Erythroblast (primary cell): ENCODE measurements at regions not wholly inside any gene's neighbourhood (a gene's known extent, or its start where the extent isn't known, plus 50 kb on each side); places are given as distances from the start of the nearest gene placed in this dataset.
"Not testable (repeated sequence)": the region's sequence is repeated elsewhere in the genome, so short reads cannot be mapped to it uniquely, and the experiment has no call there.

ENCODE experiments used
- DNase-seq, 2 experiments: peaks; one replicate each; lab custom pipeline; 2025; lab: John Stamatoyannopoulos, UW
- GATA1 ChIP-seq: IDR thresholded peaks from 2 replicates; pipeline ENCODE4 v1.6.1; 2011; ENCODE audit warnings: low read depth, mild to moderate bottlenecking, control low read depth, low read length, moderate library complexity
- POLR2A ChIP-seq: IDR thresholded peaks from 2 replicates; pipeline ENCODE4 v1.6.1; 2011; ENCODE audit warnings: mild to moderate bottlenecking, low read length

DNA sequence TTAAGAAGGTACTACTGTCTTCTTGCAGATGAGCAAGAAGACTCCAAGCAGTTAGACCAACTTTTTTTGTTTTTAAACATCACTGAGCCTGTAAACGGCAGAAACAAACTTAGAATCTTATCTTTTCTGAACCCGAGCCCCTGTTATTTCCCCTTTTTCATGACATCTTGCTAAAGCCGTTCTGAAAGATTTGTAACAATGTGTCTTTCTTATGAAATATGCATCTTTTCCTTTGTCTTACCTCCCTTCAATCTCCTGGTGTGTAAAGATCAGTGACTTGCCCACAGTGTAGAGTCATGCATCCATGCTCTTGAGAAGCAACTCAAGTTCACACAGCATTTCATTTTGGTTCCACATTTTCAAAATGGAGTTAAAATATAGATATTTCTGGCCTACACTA is 288.8 kb upstream of the CELF4 start:
- no peak for TF ChIP-seq POLR2A
- TF ChIP-seq GATA1: no peak
- no peak for DNase-seq

DNA sequence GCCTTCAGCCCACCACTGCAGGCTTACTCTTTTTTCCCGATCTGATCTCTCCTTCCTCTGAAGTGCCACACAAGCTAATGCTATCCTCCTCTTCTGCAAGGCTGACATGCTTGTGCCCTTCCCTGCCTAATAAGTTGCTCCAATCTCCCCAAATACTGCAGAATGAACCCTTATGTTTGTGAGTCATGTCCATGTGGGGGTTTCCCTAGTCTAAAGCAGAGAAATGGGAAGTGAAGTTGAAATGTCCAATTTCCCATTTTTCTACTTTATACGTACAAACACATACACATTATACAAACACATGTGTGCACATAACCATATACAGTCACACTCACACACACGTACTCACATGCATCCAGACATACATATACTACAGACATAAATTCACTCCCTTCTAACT is 288.1 kb upstream of the CELF4 start:
- no peak for DNase-seq
- TF ChIP-seq GATA1: no peak
- TF ChIP-seq POLR2A: no peak

DNA sequence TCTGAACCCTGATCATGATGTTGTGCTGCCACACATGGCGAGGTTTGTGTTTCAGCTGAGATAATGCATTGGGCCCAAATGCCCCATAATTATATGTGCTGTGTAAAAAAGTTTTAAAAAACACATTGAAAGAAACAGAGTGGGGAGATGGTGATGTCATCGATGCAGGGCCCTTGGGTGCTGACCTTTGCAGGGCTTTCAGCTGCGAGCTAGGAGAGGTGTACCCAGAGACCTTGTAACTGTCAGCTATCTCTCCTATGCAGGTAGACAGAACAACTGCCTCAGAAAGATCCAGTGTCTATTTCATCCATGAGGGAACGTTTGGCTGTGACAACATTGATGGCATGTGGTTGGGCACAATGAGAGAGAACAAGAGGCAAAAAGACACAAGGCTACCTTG is 286.9 kb upstream of the CELF4 start:
- TF ChIP-seq POLR2A: no peak
- TF ChIP-seq GATA1: no peak

GRCh38 chr18:37847544-37847943 is 281.9 kb upstream of the CELF4 start:
- no peak for DNase-seq
- TF ChIP-seq POLR2A (no peak), GATA1 (no peak)

More for the DNA sequence above, 286.9 kb upstream of the CELF4 start:
- no peak for DNase-seq

DNA sequence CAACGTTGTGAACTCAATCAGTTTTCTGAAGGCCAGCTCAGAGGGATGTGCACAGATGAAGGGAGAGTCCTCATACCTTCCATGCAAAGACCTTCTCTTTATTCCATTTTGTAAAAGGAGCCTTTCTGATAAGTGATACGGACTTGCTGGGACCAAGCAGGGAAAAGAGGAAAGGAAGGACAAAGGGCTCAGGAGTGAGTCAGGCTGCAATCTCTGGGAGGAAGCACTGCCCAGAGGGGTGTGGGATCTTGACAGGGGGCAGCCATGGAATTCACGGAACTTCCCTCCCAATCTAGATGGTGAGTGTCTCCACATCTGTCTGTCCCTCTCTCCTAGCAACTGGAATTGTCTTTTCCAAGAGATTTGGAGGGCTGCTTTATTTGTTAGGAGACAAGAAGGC is 281.4 kb upstream of the CELF4 start:
- no peak for DNase-seq
- TF ChIP-seq GATA1 (no peak), POLR2A (no peak)

DNA sequence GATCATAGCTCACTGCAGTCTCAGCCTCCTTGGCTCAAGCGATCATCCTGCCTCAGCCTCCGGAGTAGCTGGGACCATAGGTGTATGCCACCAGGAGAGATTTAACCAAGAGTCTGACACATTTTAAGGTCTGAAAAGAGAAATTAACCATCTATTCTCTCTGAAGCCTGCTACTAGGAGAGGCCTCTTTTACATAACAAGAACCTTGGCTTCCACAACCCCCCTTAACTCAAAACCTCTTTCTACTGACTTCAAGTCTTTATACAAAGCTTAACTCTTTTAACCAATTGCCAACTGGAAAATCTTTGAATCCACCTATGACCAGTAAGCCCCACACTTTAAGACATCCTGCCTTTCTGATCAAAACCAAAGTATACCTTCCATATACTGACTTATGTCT is 279.9 kb upstream of the CELF4 start:
- TF ChIP-seq GATA1: no peak
- no peak for TF ChIP-seq POLR2A
- no peak for DNase-seq

DNA sequence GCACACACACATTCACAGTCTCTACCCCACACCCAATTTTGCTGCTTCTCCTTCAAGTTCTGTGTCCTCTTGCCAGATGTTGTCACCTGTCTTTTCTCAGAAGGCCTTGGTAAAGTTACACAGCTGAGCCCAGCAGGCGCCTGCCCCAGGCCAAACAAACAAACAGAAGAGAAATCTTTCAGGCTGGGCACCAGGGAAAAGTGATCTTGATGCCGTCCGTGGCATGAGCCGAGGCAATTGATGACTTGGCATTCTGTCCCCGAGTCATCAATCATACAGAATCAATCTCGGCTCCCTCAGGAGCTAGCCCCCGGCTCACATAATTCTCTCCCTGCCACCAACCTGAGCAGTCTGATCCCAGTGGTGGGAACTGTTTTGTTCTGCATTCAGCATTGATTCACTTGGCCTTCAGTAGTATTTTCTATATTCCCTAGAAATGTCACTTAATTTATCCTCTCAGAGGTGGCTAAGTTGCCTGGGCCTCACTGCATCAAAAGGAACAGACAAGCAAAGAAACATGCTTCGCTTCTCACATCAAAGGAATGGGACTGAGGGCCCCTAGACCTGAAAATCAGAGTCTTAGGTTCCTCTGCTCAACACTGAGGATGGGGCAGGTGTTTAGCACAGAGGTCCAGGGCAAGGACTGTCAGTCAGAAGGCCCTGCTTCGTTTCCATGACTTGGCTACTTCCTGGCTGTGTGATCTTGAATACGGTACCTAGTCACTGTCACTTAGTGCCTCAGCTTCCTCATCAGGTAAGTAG is 278.8 kb upstream of the CELF4 start:
- no peak for TF ChIP-seq POLR2A
- no peak for TF ChIP-seq GATA1
- DNase-seq: no peak

- DNase-seq: no peak
- TF ChIP-seq GATA1: no peak
Observed at GRCh38 chr18:37838083-37838482, 272.5 kb upstream of the CELF4 start.

DNA sequence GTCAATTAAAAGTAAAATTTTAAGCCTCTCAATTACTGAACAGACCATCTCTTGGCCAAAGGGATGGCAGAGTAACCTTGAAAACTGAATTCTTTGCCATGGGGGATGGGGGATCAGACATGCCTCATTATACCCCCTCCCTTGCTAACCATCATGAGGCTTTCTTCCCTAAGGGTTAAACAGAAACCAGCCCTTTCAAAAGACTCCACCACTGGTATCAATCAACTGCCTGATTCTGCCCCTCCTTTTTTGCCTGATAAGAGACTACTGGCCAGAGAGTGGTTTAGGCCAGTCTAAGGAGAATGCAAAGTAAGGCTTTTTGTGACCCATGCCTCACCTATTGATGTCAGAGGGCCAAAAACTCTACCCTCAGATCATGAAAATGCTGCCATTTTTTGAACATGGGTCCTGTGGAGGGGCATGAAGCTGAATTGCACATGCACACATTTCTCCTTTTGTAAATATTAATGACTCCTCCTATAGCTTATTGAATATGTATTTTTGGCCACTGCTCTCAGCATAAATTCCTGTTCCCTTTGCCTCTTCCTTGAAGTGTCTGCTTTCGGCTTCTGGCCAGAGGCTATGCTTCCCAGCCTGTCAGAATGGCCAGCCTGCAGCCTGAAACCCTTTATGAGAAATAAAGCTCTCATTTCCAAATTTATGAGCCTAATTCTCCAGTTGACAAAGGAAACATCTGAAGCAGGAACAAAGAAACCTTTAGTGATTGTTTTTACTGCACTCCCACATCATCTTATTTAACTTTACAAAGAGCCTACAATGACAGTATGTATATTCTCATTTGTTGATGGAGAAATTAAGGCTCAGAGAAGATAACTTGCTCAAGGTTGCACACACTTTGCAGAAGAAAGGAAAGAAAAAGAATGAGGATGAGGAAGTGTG is 270.7 kb upstream of the CELF4 start:
- TF ChIP-seq POLR2A (no peak), GATA1 (no peak)
- no peak for DNase-seq

DNA sequence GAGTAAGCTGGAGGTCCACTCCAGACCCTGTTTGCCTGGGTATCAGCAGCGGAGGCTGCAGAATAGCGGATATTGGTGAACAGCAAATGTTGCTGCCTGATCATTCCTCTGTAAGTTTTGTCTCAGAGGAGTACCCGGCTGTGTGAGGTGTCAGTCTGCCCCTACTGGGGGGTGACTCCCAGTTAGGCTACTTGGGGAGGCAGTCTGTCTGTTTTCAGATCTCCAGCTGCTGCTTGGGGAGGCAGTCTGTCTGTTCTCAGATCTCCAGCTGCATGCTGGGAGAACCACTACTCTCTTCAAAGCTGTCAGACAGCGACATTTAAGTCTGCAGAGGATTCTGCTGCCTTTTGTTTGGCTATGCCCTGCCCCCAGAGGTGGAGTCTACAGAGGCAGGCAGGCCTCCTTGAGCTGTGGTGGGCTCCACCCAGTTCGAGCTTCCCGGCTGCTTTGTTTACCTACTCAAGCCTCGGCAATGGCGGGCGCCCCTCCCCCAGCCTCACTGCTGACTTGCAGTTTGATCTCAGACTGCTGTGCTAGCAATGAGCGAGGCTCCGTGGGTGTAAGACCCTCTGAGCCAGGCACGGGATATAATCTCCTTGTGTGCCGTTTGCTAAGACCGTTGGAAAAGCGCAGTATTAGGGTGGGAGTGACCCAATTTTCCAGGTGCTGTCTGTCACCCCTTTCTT is 266.6 kb upstream of the CELF4 start:
- DNase-seq: not testable (repeated sequence)

GRCh38 chr18:37812961-37813360 is 247.4 kb upstream of the CELF4 start:
- TF ChIP-seq GATA1: no peak
- no peak for TF ChIP-seq POLR2A
- DNase-seq: no peak

DNA sequence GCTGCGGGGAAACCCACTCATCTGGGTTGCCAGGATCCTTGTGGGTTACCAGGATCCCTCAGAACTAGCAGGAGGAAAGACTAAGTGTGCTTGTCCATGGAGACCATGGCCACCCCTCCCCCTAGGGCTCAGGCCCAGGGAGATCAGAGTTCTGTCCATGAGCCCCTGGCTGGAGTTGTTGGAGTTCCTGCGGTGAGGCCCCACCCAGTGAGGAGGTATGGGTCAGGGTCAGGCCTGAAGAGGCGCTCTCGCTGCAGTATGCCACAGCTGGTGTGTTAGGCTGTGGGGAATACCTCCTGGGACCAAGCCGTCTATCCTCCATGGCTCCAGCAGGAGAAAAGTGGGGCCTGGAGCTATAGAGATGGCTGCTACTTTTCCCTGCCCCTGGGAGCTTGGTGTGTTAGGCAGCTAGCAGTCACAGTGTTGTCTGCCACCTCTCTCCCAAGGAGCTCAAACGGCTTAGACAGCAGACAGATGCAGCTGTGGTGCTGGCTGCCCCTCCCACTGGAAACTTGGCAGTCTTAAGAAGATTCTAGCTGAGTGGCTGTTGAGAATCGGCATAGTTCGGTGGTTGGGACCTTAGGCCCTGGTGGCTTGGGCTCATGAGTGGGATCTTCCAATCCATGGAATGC is 240.3 kb upstream of the CELF4 start:
- TF ChIP-seq POLR2A (no peak), GATA1 (no peak)

DNA sequence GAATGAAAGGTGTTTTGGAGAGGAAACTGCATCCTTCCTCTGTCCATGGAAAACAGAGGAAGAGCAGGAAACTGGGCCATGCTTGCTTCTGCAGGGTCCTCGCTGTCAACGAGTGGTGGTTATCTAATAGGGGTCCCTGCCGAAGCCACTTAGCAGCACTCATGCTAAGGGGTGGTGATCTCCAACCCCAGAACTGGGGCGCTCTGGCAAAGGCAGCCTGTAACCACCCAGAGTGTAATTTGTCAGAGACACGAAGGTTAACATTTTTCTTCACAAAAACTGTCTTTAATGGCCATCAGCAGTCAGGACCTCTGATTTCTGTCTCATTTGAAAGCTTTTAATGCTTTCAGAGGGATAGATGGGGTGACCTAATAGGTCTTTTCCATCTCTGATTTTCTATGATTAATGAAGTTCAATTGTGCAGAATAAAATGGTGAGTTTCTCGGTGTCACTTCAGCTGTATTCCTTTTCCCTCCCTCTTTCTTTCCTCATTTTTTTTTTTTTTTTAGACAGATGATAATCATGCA is 231.3 kb upstream of the CELF4 start:
- TF ChIP-seq GATA1 (no peak), POLR2A (no peak)
- no peak for DNase-seq

More for the DNA sequence above, 240.3 kb upstream of the CELF4 start:
- DNase-seq: no peak
